GM18519 (cell line): ENCODE measurements at regions not wholly inside any gene's neighbourhood (a gene's known extent, or its start where the extent isn't known, plus 50 kb on each side); places are given as distances from the start of the nearest gene placed in this dataset.
"Not testable (repeated sequence)": the region's sequence is repeated elsewhere in the genome, so short reads cannot be mapped to it uniquely, and the experiment has no call there.

Source experiments
- ATAC-seq: cut with Tn5 transposase; IDR thresholded peaks from one replicate; pipeline ENCODE4 v1.9.1; 2021; ENCODE audit warnings: mild to moderate bottlenecking, moderate library complexity; ENCODE audit not compliant: unreplicated experiment, low FRiP score

DNA sequence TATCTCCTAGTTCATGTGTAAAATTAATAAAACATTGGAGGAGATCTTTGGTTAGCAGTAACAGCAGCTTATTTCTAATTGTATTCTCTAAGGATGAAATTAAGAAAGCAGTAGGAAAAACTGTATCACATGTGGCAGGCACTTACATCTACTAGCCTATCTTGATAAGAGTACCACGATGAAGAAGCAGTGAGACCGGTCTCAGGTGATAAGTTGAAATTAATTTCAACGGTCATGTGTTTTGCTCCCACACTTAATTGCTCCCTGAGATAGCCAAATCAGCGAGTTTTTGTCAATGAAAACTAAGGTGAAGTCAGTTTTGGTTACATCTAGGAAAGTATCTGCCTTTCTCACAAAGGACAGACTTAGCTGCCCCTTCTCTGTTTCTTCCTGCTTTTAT is 115.8 kb upstream of the WIPF3 start:
- ATAC-seq: not testable (repeated sequence)

DNA sequence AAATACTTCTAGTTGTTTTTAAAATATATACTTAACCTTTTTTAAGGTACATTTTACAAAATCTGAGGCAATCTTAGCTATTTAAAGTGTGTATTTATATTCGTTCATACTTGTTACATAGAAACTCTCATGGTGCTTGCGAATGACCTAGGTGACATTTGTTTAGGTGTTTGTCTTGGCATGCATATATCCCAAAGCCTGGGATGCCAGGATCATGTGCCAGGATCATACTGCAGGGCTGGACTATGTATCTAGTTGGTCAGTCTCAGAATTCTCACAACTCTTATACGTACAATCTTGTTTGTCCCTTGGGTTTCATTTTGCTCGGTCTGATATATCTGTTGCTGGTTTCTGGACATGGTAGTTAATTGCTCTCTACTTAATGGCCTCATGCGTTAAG is 109.9 kb upstream of the WIPF3 start:
- ATAC-seq: not testable (repeated sequence)

- not testable (repeated sequence) for ATAC-seq
Observed at GRCh38 chr7:29699723-29700122, 106.6 kb upstream of the WIPF3 start.

DNA sequence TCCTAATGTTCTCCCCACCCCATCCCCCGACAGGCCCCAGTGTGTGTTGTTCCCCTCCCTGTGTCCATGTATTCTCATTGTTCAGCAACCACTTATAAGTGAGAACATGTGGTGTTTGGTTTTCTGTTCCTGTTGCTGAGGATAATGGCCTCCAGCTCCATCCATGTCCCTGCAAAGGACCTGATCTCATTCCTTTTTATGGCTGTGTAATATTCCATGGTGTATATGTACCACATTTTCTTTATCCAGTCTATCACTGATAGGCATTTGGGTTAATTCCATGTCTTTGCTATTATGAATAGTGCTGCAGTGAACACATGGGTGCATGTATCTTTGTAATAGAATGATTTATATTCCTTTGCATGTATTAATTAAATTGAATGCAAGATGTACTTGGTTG is 104.8 kb upstream of the WIPF3 start:
- not testable (repeated sequence) for ATAC-seq

- not testable (repeated sequence) for ATAC-seq
Observed at GRCh38 chr7:29703830-29704229, 102.5 kb upstream of the WIPF3 start.

GRCh38 chr7:29709002-29709401 is 97.3 kb upstream of the WIPF3 start:
- not testable (repeated sequence) for ATAC-seq

DNA sequence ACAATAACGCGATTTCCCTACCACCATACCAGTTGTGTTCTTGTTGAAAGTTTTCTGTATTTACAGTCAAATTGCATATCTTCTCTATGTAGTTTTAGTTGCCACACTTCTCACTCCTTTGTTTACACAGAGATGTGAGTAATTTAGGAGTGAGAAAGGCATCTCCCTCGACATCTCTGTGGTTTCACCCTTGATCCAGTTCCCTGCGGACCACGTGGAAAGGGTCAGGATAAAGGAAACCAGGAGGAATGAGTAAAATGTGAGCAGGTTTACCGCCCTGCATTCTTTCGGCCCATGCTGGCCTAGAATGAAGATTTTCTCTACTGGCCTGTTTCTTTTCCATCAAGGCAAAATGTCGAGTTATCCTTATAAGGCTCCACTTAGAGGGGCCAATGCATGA is 83.2 kb upstream of the WIPF3 start:
- not testable (repeated sequence) for ATAC-seq

- ATAC-seq: no peak
Observed at GRCh38 chr7:29723599-29723998, 82.7 kb upstream of the WIPF3 start.

- not testable (repeated sequence) for ATAC-seq
Observed at GRCh38 chr7:29729534-29730165, 76.7 kb upstream of the WIPF3 start.

DNA sequence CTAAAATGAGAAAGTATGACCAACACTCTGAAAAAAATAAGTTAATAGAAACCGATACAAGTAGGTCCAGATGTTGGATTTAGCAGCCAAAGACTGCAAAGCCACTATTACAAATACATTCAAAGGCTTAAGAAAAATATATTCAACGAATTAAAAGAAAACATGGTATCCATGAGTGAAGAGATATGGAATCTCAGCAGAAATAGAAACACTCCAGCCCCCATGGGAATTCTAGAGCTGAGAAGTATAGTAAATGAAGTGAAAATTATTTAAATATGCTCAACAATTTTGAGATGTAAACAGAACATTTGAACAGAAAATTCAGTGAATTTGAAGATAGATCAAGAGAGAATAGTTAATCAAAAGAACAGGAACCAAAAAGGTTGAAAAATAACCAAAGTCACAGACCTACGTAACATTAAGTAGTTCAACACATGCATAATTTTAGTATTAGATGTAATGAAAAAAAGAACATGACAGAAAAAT is 72.0 kb upstream of the WIPF3 start:
- no peak for ATAC-seq

- ATAC-seq: not testable (repeated sequence)
Observed at GRCh38 chr7:29747645-29748245, 58.6 kb upstream of the WIPF3 start.

DNA sequence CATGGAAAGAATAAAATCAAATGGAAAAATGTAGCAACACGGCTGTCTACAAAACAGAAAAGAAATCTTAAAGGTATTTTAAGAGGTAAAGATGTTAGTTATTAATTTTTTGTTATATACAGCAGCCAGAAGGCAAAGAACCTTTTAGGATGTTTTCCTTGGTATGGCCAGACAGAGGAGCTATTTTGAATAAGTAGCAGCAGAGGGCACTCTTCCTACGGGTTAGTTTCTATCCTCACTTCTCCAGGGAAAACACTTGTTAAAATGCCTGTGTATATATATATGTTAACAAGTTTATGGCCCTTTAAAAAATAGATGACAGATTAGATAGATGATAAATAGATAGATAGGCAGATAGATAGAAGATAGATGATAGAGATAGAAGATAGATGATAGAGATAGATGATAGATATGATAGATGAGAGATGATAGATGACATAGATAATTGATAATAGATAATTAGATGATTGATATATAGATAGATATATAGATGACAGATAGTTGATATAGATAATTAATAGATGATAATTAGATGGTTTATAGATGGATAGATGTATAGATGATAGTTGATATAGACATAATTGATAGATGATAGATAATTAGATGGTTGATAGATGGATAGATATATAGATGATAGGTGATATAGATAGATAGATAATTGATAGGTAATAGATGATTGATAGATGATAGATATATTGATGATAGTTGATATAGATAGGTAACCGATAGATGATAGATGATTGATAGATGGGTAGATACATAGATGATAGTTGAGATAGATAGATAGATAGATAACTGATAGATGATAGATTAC is 57.8 kb upstream of the WIPF3 start:
- no peak for ATAC-seq

- ATAC-seq: no peak
Observed at GRCh38 chr7:29749701-29750321, 56.5 kb upstream of the WIPF3 start.

GRCh38 chr7:29750373-29750940 is 55.9 kb upstream of the WIPF3 start:
- not testable (repeated sequence) for ATAC-seq

- ATAC-seq: not testable (repeated sequence)
Observed at GRCh38 chr7:29751012-29751411, 55.3 kb upstream of the WIPF3 start.

GRCh38 chr7:29754874-29755490 is 51.3 kb upstream of the WIPF3 start:
- no peak for ATAC-seq
